KMS-11 (cell line): ENCODE measurements at regions not wholly inside any gene's neighbourhood (a gene's known extent, or its start where the extent isn't known, plus 50 kb on each side); places are given as distances from the start of the nearest gene placed in this dataset.

ENCODE experiments used
- H2AFZ ChIP-seq: fragments of 200-600 bp; sonication (generic); 2 replicates; pipeline ENCODE4 v1.6.1; 2016; ENCODE audit warnings: antibody characterized with exemption, mixed run types, low read depth
- H3K27ac ChIP-seq: fragments of 200-600 bp; sonication (generic); 2 replicates; pipeline ENCODE4 v1.6.1; 2016; ENCODE audit warnings: mild to moderate bottlenecking, mixed run types
- H3K27me3 ChIP-seq: fragments of 200-600 bp; sonication (generic); 2 replicates; pipeline ENCODE4 v1.6.1; 2017; ENCODE audit warnings: mild to moderate bottlenecking, low read depth, mixed run types, moderate library complexity; ENCODE audit not compliant: insufficient read depth
- H3K36me3 ChIP-seq: fragments of 200-600 bp; sonication (generic); 2 replicates; pipeline ENCODE4 v1.6.1; 2017; ENCODE audit warnings: mild to moderate bottlenecking, mixed run types; ENCODE audit not compliant: insufficient read depth
- H3K4me1 ChIP-seq: fragments of 200-600 bp; sonication (generic); 2 replicates; pipeline ENCODE4 v1.6.1; 2016; ENCODE audit warnings: mild to moderate bottlenecking, low read depth, mixed run types; ENCODE audit not compliant: poor library complexity, severe bottlenecking
- H3K4me2 ChIP-seq: fragments of 200-600 bp; sonication (generic); 2 replicates; pipeline ENCODE4 v1.7.0; 2016; ENCODE audit warnings: mild to moderate bottlenecking, mixed run types
- H3K4me3 ChIP-seq: fragments of 200-600 bp; sonication (generic); IDR thresholded peaks from 2 replicates; pipeline ENCODE4 v1.6.1; 2017; ENCODE audit warnings: low read depth, low read length, mixed read lengths; ENCODE audit not compliant: insufficient read depth
- H3K79me2 ChIP-seq: fragments of 200-600 bp; sonication (generic); 2 replicates; pipeline ENCODE4 v1.6.1; 2016; ENCODE audit warnings: low read depth, mixed run types; ENCODE audit not compliant: insufficient read depth
- H3K9ac ChIP-seq: fragments of 200-600 bp; sonication (generic); 2 replicates; pipeline ENCODE4 v1.6.1; 2016; ENCODE audit warnings: mild to moderate bottlenecking, mixed run types
- H4K20me1 ChIP-seq: fragments of 200-600 bp; sonication (generic); 2 replicates; pipeline ENCODE4 v1.6.1; 2016; ENCODE audit warnings: mild to moderate bottlenecking, mixed run types; ENCODE audit not compliant: insufficient read depth
- CTCF ChIP-seq: fragments of 200-600 bp; sonication (generic); conservative IDR thresholded peaks from 2 replicates; pipeline ENCODE4 v1.6.1; 2017; ENCODE audit warnings: low read depth, mild to moderate bottlenecking, antibody characterized with exemption, low read length, moderate library complexity, mixed read lengths

DNA sequence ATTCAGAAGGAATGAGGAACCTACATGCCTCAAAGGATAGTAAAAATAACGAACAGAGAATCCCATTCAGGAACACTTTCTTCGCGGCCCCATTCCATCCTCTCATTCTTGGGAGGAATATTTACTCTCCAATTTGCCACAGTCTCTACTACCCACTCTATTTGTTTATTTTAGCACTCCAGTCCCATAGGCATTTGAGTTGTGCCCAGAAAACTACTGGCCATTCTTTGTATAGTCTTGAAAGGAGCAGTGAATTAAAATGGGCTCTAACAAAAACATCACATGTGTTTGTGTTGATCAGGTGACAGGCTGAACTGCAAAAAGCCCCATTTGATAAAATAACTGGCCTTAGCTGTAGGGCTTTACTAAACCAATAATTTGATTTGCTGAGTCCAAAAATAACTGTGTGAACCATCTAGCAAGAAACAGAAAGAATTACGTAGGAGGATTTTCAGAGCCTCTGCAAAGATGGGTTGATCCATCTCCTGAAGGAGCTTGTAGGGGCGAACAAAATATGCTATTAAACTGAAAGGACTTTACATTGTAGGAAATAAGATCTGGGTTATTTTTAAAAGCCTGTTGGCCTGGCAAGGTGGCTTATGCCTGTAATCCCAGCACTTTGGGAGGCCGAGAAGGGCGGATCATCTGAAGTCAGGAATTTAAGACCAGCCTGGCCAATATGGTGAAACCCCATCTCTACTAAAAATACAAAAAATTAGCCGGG lies 142.3 kb upstream of the CPNE8 start:
- Histone ChIP-seq H3K27ac (no peak overlapping the region), H3K4me2 (no peak overlapping the region), H3K27me3 (no peaks in the 10 kb centered on the region), H2AFZ (no peak overlapping the region), H3K4me1 (no peaks in the 10 kb centered on the region), H3K36me3 (no peaks in the 10 kb centered on the region), H4K20me1 (no peaks in the 10 kb centered on the region), H3K9ac (no peak overlapping the region), H3K79me2 (no peaks in the 10 kb centered on the region), H3K4me3 (no peak overlapping the region)
- TF ChIP-seq CTCF = no peak

- H3K4me3 ChIP-seq = no peak overlapping the region
- H4K20me1 ChIP-seq = no peaks in the 10 kb centered on the region
- H3K27ac ChIP-seq = no peak overlapping the region
- no peak overlapping the region for H2AFZ ChIP-seq
- no peak overlapping the region for H3K4me2 ChIP-seq
- TF ChIP-seq CTCF = no peak
- no peak overlapping the region for H3K9ac ChIP-seq
- H3K4me1 ChIP-seq = no peaks in the 10 kb centered on the region
- no peaks in the 10 kb centered on the region for H3K27me3 ChIP-seq
- no peaks in the 10 kb centered on the region for H3K36me3 ChIP-seq
- H3K79me2 ChIP-seq = no peaks in the 10 kb centered on the region
These were observed 139.4 kb upstream of the CPNE8 start for GRCh38 chr12:39044754-39045153.

GRCh38 chr12:39043424-39043822 lies 138.0 kb upstream of the CPNE8 start:
- no peaks in the 10 kb centered on the region for H3K27me3 ChIP-seq
- H3K79me2 ChIP-seq = no peaks in the 10 kb centered on the region
- H3K4me1 ChIP-seq = no peaks in the 10 kb centered on the region
- no peak overlapping the region for H3K9ac ChIP-seq
- no peak overlapping the region for H3K4me3 ChIP-seq
- no peak overlapping the region for H3K27ac ChIP-seq
- H3K36me3 ChIP-seq = no peaks in the 10 kb centered on the region
- no peak for TF ChIP-seq CTCF
- H2AFZ ChIP-seq = no peak overlapping the region
- no peak overlapping the region for H3K4me2 ChIP-seq
- no peaks in the 10 kb centered on the region for H4K20me1 ChIP-seq

DNA sequence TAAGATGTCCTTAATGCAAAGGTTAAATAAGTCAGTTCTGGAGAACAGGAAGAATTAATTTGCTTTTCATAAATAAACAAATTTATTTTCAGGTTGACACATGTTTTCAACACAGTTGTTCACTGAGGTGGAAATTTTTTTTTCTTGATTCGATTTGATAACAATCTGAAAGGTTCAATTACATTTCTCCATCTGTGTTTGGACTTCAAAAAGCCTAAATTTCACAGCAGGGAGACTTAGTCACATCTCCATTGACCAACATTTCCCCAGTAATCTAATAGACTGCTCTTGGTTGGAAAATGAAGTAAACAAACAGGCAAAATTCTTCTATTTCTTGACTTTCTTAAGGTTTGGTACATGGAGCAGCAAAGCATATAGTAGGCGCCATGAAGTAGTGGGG lies 134.9 kb upstream of the CPNE8 start:
- Histone ChIP-seq H3K9ac (no peak overlapping the region), H3K79me2 (no peaks in the 10 kb centered on the region), H4K20me1 (no peaks in the 10 kb centered on the region), H2AFZ (no peak overlapping the region), H3K4me2 (no peak overlapping the region), H3K27me3 (no peaks in the 10 kb centered on the region), H3K27ac (no peak overlapping the region), H3K4me1 (no peaks in the 10 kb centered on the region), H3K4me3 (no peak overlapping the region), H3K36me3 (no peaks in the 10 kb centered on the region)
- no peak for TF ChIP-seq CTCF
